ENCODE measurements at regions not wholly inside any gene's neighbourhood (a gene's known extent, or its start where the extent isn't known, plus 50 kb on each side); places are given as distances from the start of the nearest gene placed in this dataset.
A peak's percentile ranks its signal among the peaks of the same experiment; 100 is the strongest.

DNA sequence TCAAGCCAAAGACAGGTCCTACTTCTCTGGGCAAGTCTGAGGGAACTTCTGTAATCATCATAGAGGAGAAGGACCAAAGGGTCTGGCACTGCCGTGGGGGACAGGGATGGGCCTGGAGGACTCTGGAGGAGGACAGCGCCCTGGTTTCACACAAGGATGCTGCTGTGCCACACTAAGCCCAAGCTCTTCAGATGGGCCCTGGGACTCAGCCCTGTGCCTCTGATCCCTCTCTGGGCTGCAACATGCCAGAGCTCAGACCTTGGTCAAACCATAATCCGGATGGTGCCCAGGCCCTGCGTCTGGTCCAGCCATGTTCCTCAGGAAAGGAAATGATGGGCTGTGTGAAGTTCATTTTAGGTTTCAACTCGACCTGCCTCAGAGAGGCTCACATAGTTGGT lies 222.0 kb upstream of the COPS8 start:
- H3K4me3 ChIP-seq (ENCODE audit: low read length): no peak overlapping the region
- H3K36me3 ChIP-seq (ENCODE audit: insufficient read depth, low read length): no peaks in the 10 kb centered on the region
- H3K4me2 ChIP-seq (ENCODE audit: low read length): no peak overlapping the region
- no peaks in the 10 kb centered on the region for H3K4me1 ChIP-seq (ENCODE audit: control insufficient read depth, insufficient read depth, low read length)
- H3K27me3 ChIP-seq (ENCODE audit: control insufficient read depth, insufficient read depth, low read length): peaks cover 3% of the 10 kb centered on the region
- H3K9me3 ChIP-seq (replicated peaks; ENCODE audit: low read length): no peaks in the 10 kb centered on the region
- H3K9ac ChIP-seq (ENCODE audit: low read depth, low read length): no peak overlapping the region

DNA sequence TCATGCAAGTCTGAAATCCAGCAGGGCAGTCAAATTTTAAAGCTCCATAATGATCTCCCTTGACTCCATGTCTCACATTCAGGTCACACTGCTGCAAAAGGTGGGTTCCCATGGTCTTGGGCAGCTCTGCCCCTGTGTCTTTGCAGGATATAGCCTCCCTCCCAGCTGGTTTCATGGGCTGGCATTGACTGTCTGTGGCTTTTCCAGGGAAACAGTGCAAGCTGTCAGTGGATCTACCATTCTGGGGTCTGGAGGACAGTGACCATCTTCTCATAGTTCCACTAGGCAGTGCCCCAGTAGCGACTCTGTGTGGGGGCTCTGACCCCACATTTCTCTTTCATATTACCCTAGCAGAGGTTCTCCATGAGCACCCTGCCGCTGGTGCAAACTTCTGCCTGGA lies 220.6 kb upstream of the COPS8 start:
- no peaks in the 10 kb centered on the region for H3K9me3 ChIP-seq (replicated peaks; ENCODE audit: low read length)
- H3K27me3 ChIP-seq (ENCODE audit: control insufficient read depth, insufficient read depth, low read length): no peaks in the 10 kb centered on the region
- no peaks in the 10 kb centered on the region for H3K36me3 ChIP-seq (ENCODE audit: insufficient read depth, low read length)
- no peak overlapping the region for H3K4me3 ChIP-seq (ENCODE audit: low read length)
- H3K4me1 ChIP-seq (ENCODE audit: control insufficient read depth, insufficient read depth, low read length): no peaks in the 10 kb centered on the region
- H3K4me2 ChIP-seq (ENCODE audit: low read length): no peak overlapping the region
- H3K9ac ChIP-seq (ENCODE audit: low read depth, low read length): no peak overlapping the region

DNA sequence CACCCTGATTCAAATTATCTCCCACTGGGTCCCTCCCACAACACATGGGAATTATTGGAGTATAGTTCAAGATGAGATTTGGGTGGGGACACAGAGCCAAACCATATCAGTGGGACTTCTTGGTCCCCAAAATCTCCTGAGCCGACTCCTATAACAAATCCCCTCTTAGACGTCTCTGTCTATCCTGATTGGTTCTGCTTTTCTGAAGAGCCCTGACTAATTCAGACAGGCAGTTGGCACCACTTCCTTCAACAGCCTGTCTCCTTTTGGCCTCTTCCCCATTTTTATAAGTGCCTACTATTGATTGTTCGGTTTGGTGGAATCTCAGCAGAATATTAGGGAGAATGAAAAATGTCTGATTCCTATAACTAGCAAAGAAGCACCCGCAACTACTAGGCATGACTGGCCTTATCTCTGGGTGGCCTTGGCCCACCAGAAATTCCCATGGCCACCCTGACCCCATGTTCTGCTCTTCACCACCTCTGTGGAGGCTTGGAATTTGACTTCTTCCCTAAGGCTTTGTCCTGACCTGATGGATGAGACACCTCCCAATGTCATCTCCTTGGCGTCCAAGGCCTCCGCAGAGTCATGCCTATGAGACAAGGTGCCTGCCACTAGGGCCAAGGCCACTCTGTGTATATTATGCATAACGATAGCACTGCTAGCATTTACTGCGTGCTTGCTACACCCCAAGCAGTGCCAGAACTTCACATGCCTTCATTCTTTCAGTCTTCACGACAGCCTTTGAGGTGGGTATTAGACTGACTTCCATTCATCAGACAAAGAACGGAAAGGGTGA lies 218.9 kb upstream of the COPS8 start:
- H3K4me1 ChIP-seq (ENCODE audit: control insufficient read depth, insufficient read depth, low read length): peaks cover 13% of the 10 kb centered on the region
- H3K36me3 ChIP-seq (ENCODE audit: insufficient read depth, low read length): no peaks in the 10 kb centered on the region
- H3K9me3 ChIP-seq (replicated peaks; ENCODE audit: low read length): no peaks in the 10 kb centered on the region
- H3K4me3 ChIP-seq (ENCODE audit: low read length): no peak overlapping the region
- no peak overlapping the region for H3K9ac ChIP-seq (ENCODE audit: low read depth, low read length)
- H3K4me2 ChIP-seq (ENCODE audit: low read length): no peak overlapping the region
- H3K27me3 ChIP-seq (ENCODE audit: control insufficient read depth, insufficient read depth, low read length): no peaks in the 10 kb centered on the region

GRCh38 chr2:236867441-236868260 lies 218.0 kb upstream of the COPS8 start:
- H3K36me3 ChIP-seq (ENCODE audit: insufficient read depth, low read length): no peaks in the 10 kb centered on the region
- no peaks in the 10 kb centered on the region for H3K9me3 ChIP-seq (replicated peaks; ENCODE audit: low read length)
- H3K27me3 ChIP-seq (ENCODE audit: control insufficient read depth, insufficient read depth, low read length): no peaks in the 10 kb centered on the region
- H3K4me2 ChIP-seq (ENCODE audit: low read length): no peak overlapping the region
- H3K4me1 ChIP-seq (ENCODE audit: control insufficient read depth, insufficient read depth, low read length): peaks cover 18% of the 10 kb centered on the region
- no peak overlapping the region for H3K4me3 ChIP-seq (ENCODE audit: low read length)
- H3K9ac ChIP-seq (ENCODE audit: low read depth, low read length): no peak overlapping the region

DNA sequence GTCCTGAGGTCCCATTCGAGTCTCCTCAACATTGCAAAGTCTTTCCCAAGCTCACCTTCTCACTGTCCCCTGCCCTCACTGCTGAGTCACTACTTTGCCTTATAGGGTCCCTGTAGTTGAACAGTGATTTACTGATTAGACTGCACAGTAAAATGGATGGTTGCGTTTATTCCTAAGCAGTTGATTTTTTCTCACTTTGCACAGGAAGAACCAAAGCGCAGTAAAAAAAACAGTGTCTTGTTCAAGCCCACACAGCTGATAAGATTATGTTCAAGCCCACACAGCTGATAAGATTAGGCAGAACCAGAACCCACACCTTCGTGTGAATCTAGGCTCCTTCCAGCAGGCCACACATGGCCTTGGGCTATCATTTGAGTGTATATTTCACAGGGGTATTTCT lies 215.3 kb upstream of the COPS8 start:
- Histone ChIP-seq H3K4me2 (ENCODE audit: low read length) (no peak overlapping the region), H3K9ac (ENCODE audit: low read depth, low read length) (no peak overlapping the region), H3K27me3 (ENCODE audit: control insufficient read depth, insufficient read depth, low read length) (no peaks in the 10 kb centered on the region), H3K4me1 (ENCODE audit: control insufficient read depth, insufficient read depth, low read length) (peaks cover 18% of the 10 kb centered on the region), H3K9me3 (replicated peaks; ENCODE audit: low read length) (no peaks in the 10 kb centered on the region), H3K36me3 (ENCODE audit: insufficient read depth, low read length) (no peaks in the 10 kb centered on the region), H3K4me3 (ENCODE audit: low read length) (no peak overlapping the region)

- H3K9me3 ChIP-seq (replicated peaks; ENCODE audit: low read length): no peaks in the 10 kb centered on the region
- H3K4me1 ChIP-seq (ENCODE audit: control insufficient read depth, insufficient read depth, low read length): peaks cover 18% of the 10 kb centered on the region
- H3K9ac ChIP-seq (ENCODE audit: low read depth, low read length): peak overlapping the region; percentile 29
- peak overlapping the region; percentile 48 for H3K4me2 ChIP-seq (ENCODE audit: low read length)
- H3K36me3 ChIP-seq (ENCODE audit: insufficient read depth, low read length): no peaks in the 10 kb centered on the region
- H3K4me3 ChIP-seq (ENCODE audit: low read length): no peak overlapping the region
- no peaks in the 10 kb centered on the region for H3K27me3 ChIP-seq (ENCODE audit: control insufficient read depth, insufficient read depth, low read length)
Measured at GRCh38 chr2:236871500-236872001, 214.1 kb upstream of the COPS8 start.

DNA sequence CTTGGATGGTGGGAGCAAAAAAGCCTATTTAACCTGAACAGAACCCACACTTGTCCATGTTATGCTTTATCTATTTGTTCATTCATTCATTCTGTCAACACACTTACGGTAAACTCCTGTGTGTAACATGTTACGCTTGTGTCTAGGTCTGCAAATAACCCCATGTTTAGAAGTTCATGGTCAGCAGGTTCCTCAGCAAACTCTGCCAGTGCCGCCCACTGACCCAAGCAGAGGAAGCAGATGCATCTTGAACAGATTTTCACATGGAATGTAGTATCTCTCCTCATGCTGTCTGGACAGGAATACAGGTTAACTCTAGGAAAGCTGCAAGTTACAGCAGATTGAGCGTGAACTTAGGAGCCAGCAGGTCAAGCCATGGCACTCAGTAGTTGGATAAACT lies 213.7 kb upstream of the COPS8 start:
- no peaks in the 10 kb centered on the region for H3K27me3 ChIP-seq (ENCODE audit: control insufficient read depth, insufficient read depth, low read length)
- peak overlapping the region; percentile 48 for H3K4me2 ChIP-seq (ENCODE audit: low read length)
- no peaks in the 10 kb centered on the region for H3K9me3 ChIP-seq (replicated peaks; ENCODE audit: low read length)
- no peaks in the 10 kb centered on the region for H3K36me3 ChIP-seq (ENCODE audit: insufficient read depth, low read length)
- peaks cover 18% of the 10 kb centered on the region for H3K4me1 ChIP-seq (ENCODE audit: control insufficient read depth, insufficient read depth, low read length)
- peak overlapping the region; percentile 29 for H3K9ac ChIP-seq (ENCODE audit: low read depth, low read length)
- H3K4me3 ChIP-seq (ENCODE audit: low read length): no peak overlapping the region

- Histone ChIP-seq H3K4me2 (ENCODE audit: low read length) (no peak overlapping the region), H3K9me3 (replicated peaks; ENCODE audit: low read length) (no peaks in the 10 kb centered on the region), H3K36me3 (ENCODE audit: insufficient read depth, low read length) (no peaks in the 10 kb centered on the region), H3K9ac (ENCODE audit: low read depth, low read length) (no peak overlapping the region), H3K4me3 (ENCODE audit: low read length) (no peak overlapping the region), H3K4me1 (ENCODE audit: control insufficient read depth, insufficient read depth, low read length) (peaks cover 18% of the 10 kb centered on the region), H3K27me3 (ENCODE audit: control insufficient read depth, insufficient read depth, low read length) (no peaks in the 10 kb centered on the region)
Measured at GRCh38 chr2:236872981-236873380, 212.7 kb upstream of the COPS8 start.

DNA sequence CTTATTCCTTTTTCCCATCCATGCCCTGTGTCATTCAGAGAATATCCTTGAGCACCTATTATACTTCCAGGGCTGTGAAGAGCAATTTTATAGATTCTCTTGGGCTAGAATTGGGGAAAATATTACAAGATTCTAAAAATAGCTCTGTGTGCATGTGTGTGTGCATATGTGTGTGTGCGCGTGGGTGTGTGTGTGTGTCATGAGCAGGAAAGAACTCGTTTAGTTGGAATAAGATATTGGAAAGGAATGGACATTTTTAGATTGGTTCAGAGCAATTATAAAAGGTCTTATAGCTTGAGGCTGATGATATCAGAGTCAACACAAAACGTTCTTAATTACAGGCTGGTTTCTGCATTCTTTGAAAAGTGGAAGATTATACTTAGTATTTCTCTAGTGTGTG lies 212.1 kb upstream of the COPS8 start:
- Histone ChIP-seq H3K4me1 (ENCODE audit: control insufficient read depth, insufficient read depth, low read length) (peaks cover 18% of the 10 kb centered on the region), H3K9me3 (replicated peaks; ENCODE audit: low read length) (no peaks in the 10 kb centered on the region), H3K4me2 (ENCODE audit: low read length) (no peak overlapping the region), H3K4me3 (ENCODE audit: low read length) (no peak overlapping the region), H3K9ac (ENCODE audit: low read depth, low read length) (no peak overlapping the region), H3K36me3 (ENCODE audit: insufficient read depth, low read length) (no peaks in the 10 kb centered on the region), H3K27me3 (ENCODE audit: control insufficient read depth, insufficient read depth, low read length) (no peaks in the 10 kb centered on the region)

DNA sequence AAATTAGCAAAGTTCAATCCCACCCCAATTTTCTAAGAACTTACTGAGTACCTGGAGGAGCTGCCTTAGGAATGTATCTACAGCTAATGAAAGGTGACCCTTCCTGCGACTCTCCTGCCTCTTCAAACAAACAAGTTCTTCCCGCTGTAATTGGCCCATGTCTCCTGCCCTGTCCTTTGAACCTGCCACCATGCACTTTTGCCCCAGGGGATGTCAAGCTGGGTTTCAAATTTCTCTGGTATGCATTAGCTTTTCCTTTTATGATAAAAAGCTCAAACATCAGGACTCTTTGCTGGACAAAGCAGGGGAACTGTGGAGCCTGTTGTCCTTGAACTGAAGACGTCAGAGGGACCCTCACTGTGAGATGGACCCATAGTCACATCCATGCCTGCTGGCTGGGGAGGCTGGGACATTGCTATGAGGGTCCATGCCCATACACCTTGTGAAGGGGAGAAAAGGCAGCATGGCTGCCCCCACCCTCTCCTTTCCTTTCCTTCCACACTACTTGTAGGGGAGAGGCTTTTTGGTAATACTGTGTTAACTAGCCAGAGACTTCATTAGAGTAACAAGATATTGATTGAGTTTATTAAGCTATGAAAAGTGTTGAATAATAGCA lies 210.7 kb upstream of the COPS8 start:
- H3K36me3 ChIP-seq (ENCODE audit: insufficient read depth, low read length): no peaks in the 10 kb centered on the region
- no peak overlapping the region for H3K4me2 ChIP-seq (ENCODE audit: low read length)
- no peaks in the 10 kb centered on the region for H3K27me3 ChIP-seq (ENCODE audit: control insufficient read depth, insufficient read depth, low read length)
- no peak overlapping the region for H3K4me3 ChIP-seq (ENCODE audit: low read length)
- H3K9me3 ChIP-seq (replicated peaks; ENCODE audit: low read length): no peaks in the 10 kb centered on the region
- peaks cover 18% of the 10 kb centered on the region for H3K4me1 ChIP-seq (ENCODE audit: control insufficient read depth, insufficient read depth, low read length)
- no peak overlapping the region for H3K9ac ChIP-seq (ENCODE audit: low read depth, low read length)

GRCh38 chr2:236875906-236876505 lies 209.7 kb upstream of the COPS8 start:
- H3K9ac ChIP-seq (ENCODE audit: low read depth, low read length): no peak overlapping the region
- H3K4me2 ChIP-seq (ENCODE audit: low read length): no peak overlapping the region
- no peaks in the 10 kb centered on the region for H3K9me3 ChIP-seq (replicated peaks; ENCODE audit: low read length)
- no peaks in the 10 kb centered on the region for H3K27me3 ChIP-seq (ENCODE audit: control insufficient read depth, insufficient read depth, low read length)
- H3K4me3 ChIP-seq (ENCODE audit: low read length): no peak overlapping the region
- peaks cover 11% of the 10 kb centered on the region for H3K4me1 ChIP-seq (ENCODE audit: control insufficient read depth, insufficient read depth, low read length)
- H3K36me3 ChIP-seq (ENCODE audit: insufficient read depth, low read length): no peaks in the 10 kb centered on the region

All from skeletal muscle satellite cell (primary cell).